ENCODE measurements at regions not wholly inside any gene's neighbourhood (a gene's known extent, or its start where the extent isn't known, plus 50 kb on each side); places are given as distances from the start of the nearest gene placed in this dataset.

GRCh38 chrX:40474205-40474626, 106.6 kb upstream of the ATP6AP2 start:
- DNase-seq = peak; percentile 92
- no peaks in the 10 kb centered on the region for H3K36me3 ChIP-seq
- H3K4me3 ChIP-seq (ENCODE audit: low read depth, low read length) = no peak overlapping the region
- no peaks in the 10 kb centered on the region for H3K9me3 ChIP-seq
- peaks cover 25% of the 10 kb centered on the region for H3K4me1 ChIP-seq
- TF ChIP-seq CTCF (IDR thresholded peaks at IDR 0.05; ENCODE audit: low read depth, low read length) = no peak
- H3K27me3 ChIP-seq = no peaks in the 10 kb centered on the region

GRCh38 chrX:40473460-40474204, 107.1 kb upstream of the ATP6AP2 start:
- Histone ChIP-seq H3K4me1 (peaks cover 25% of the 10 kb centered on the region), H3K36me3 (no peaks in the 10 kb centered on the region), H3K4me3 (ENCODE audit: low read depth, low read length) (no peak overlapping the region), H3K27me3 (no peaks in the 10 kb centered on the region), H3K9me3 (no peaks in the 10 kb centered on the region)
- TF ChIP-seq CTCF (IDR thresholded peaks at IDR 0.05; ENCODE audit: low read depth, low read length) = no peak
- no peak for DNase-seq

- Histone ChIP-seq H3K9me3 (no peaks in the 10 kb centered on the region), H3K36me3 (no peaks in the 10 kb centered on the region), H3K4me3 (ENCODE audit: low read depth, low read length) (no peak overlapping the region), H3K4me1 (peaks cover 25% of the 10 kb centered on the region), H3K27me3 (no peaks in the 10 kb centered on the region)
- DNase-seq = peak; percentile 64
- TF ChIP-seq CTCF (IDR thresholded peaks at IDR 0.05; ENCODE audit: low read depth, low read length) = peak; percentile 27; the same call in 1 of the 2 replicates
Measured at GRCh38 chrX:40471965-40472648, 108.7 kb upstream of the ATP6AP2 start.

GRCh38 chrX:40470830-40471429, 109.8 kb upstream of the ATP6AP2 start:
- H3K36me3 ChIP-seq = no peaks in the 10 kb centered on the region
- H3K9me3 ChIP-seq = no peaks in the 10 kb centered on the region
- no peaks in the 10 kb centered on the region for H3K27me3 ChIP-seq
- H3K4me3 ChIP-seq (ENCODE audit: low read depth, low read length) = no peak overlapping the region
- DNase-seq = no peak
- peaks cover 25% of the 10 kb centered on the region for H3K4me1 ChIP-seq
- no peak for TF ChIP-seq CTCF (IDR thresholded peaks at IDR 0.05; ENCODE audit: low read depth, low read length)

GRCh38 chrX:40469316-40469715, 111.5 kb upstream of the ATP6AP2 start:
- DNase-seq = no peak
- TF ChIP-seq CTCF (IDR thresholded peaks at IDR 0.05; ENCODE audit: low read depth, low read length) = no peak
- Histone ChIP-seq H3K4me3 (ENCODE audit: low read depth, low read length) (no peak overlapping the region), H3K4me1 (peaks cover 22% of the 10 kb centered on the region), H3K9me3 (no peaks in the 10 kb centered on the region), H3K36me3 (no peaks in the 10 kb centered on the region), H3K27me3 (no peaks in the 10 kb centered on the region)

Measured in BE2C (cell line).